ENCODE measurements at regions not wholly inside any gene's neighbourhood (a gene's known extent, or its start where the extent isn't known, plus 50 kb on each side); places are given as distances from the start of the nearest gene placed in this dataset.
"Not testable (repeated sequence)": the region's sequence is repeated elsewhere in the genome, so short reads cannot be mapped to it uniquely, and the experiment has no call there.

DNA sequence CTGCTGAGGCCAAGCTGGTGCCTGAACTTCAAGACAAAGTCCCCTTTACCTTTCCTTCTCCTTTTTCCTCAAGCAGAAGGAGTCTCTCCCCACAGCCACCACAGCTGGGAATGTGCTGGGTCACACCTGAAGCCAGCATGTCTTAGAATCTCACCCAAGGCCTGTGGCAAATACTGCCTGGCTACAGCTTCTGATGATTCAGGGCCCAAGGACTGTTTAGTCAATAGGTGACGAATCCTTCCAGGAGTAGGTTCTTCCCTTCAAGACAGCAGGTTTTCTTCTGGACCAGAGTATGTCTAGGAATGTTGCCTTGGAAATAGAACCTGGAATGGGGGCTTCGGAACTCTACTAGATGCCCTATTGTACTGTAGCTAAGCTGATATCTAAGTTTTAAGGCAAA, 374.6 kb downstream of the KIF20B start:
- no peak for TF ChIP-seq EZH2 (IDR thresholded peaks at IDR 0.05; ENCODE audit: low read length)
- TF ChIP-seq CTCF (optimal IDR thresholded peaks at IDR 0.05 in 1 of 3, IDR thresholded peaks at IDR 0.05 in 1 of 3, conservative IDR thresholded peaks at IDR 0.05 in 1 of 3; ENCODE audit: extremely low read depth in 1 of 3, insufficient read depth in 2 of 3, low read length in 3 of 3): no peak
- Histone ChIP-seq H4K20me1 (ENCODE audit: control insufficient read depth, extremely low read depth, insufficient read depth, low read length) (no peaks in the 10 kb centered on the region), H3K79me2 (ENCODE audit: control insufficient read depth, insufficient read depth, low read length) (no peaks in the 10 kb centered on the region), H3K9me3 (ENCODE audit: control insufficient read depth, low read depth, low read length) (no peaks in the 10 kb centered on the region), H3K36me3 (ENCODE audit: control insufficient read depth in 2 of 2, extremely low read depth in 1 of 2, insufficient read depth in 2 of 2, low read length in 2 of 2) (no peaks in the 10 kb centered on the region), H2AFZ (ENCODE audit: control insufficient read depth, low read length) (no peak overlapping the region), H3K27me3 (ENCODE audit: control insufficient read depth, extremely low read depth, insufficient read depth, low read length) (no peaks in the 10 kb centered on the region), H3K9ac (ENCODE audit: control insufficient read depth, extremely low read depth, insufficient read depth, low read length) (no peak overlapping the region), H3K4me3 (ENCODE audit: control insufficient read depth in 2 of 3, extremely low read depth in 1 of 3, insufficient read depth in 2 of 3, low read depth in 1 of 3, low read length in 3 of 3) (no peak overlapping the region), H3K4me1 (ENCODE audit: control insufficient read depth, extremely low read depth, insufficient read depth, low read length) (no peaks in the 10 kb centered on the region), H3K9me1 (ENCODE audit: control insufficient read depth, extremely low read depth, insufficient read depth, low read length) (peaks cover 2% of the 10 kb centered on the region), H3K27ac (ENCODE audit: control insufficient read depth, insufficient read depth, low read length) (no peak overlapping the region), H3K4me2 (ENCODE audit: control insufficient read depth, extremely low read depth, insufficient read depth, low read depth, low read length) (no peak overlapping the region)
- DNase-seq (ENCODE audit: low read depth, low spot score): peak; percentile 25
- FAIRE-seq: no peak
- dilution Hi-C loops (cut with MboI; ENCODE audit: extremely low pct_ligation_motif_present, low sequenced_read_pairs): no loop called here

- no peaks in the 10 kb centered on the region for H3K36me3 ChIP-seq (ENCODE audit: control insufficient read depth in 2 of 2, extremely low read depth in 1 of 2, insufficient read depth in 2 of 2, low read length in 2 of 2)
- no peaks in the 10 kb centered on the region for H3K9me3 ChIP-seq (ENCODE audit: control insufficient read depth, low read depth, low read length)
- TF ChIP-seq EZH2 (IDR thresholded peaks at IDR 0.05; ENCODE audit: low read length): no peak
- TF ChIP-seq CTCF (optimal IDR thresholded peaks at IDR 0.05 in 1 of 3, IDR thresholded peaks at IDR 0.05 in 1 of 3, conservative IDR thresholded peaks at IDR 0.05 in 1 of 3; ENCODE audit: extremely low read depth in 1 of 3, insufficient read depth in 2 of 3, low read length in 3 of 3): no peak
- no peaks in the 10 kb centered on the region for H3K27me3 ChIP-seq (ENCODE audit: control insufficient read depth, extremely low read depth, insufficient read depth, low read length)
- H4K20me1 ChIP-seq (ENCODE audit: control insufficient read depth, extremely low read depth, insufficient read depth, low read length): no peaks in the 10 kb centered on the region
- H3K27ac ChIP-seq (ENCODE audit: control insufficient read depth, insufficient read depth, low read length): no peak overlapping the region
- FAIRE-seq (no peak), DNase-seq (ENCODE audit: low read depth, low spot score) (no peak)
- H3K4me1 ChIP-seq (ENCODE audit: control insufficient read depth, extremely low read depth, insufficient read depth, low read length): no peaks in the 10 kb centered on the region
- H3K79me2 ChIP-seq (ENCODE audit: control insufficient read depth, insufficient read depth, low read length): no peaks in the 10 kb centered on the region
- H3K9me1 ChIP-seq (ENCODE audit: control insufficient read depth, extremely low read depth, insufficient read depth, low read length): peaks cover 2% of the 10 kb centered on the region
- H3K4me2 ChIP-seq (ENCODE audit: control insufficient read depth, extremely low read depth, insufficient read depth, low read depth, low read length): no peak overlapping the region
- no peak overlapping the region for H3K9ac ChIP-seq (ENCODE audit: control insufficient read depth, extremely low read depth, insufficient read depth, low read length)
- no peak overlapping the region for H3K4me3 ChIP-seq (ENCODE audit: control insufficient read depth in 2 of 3, extremely low read depth in 1 of 3, insufficient read depth in 2 of 3, low read depth in 1 of 3, low read length in 3 of 3)
- dilution Hi-C loops (cut with MboI; ENCODE audit: extremely low pct_ligation_motif_present, low sequenced_read_pairs): no loop called here
- H2AFZ ChIP-seq (ENCODE audit: control insufficient read depth, low read length): no peak overlapping the region
Measured at GRCh38 chr10:90079819-90080218, 378.4 kb downstream of the KIF20B start.

GRCh38 chr10:90086606-90087190, 385.3 kb downstream of the KIF20B start:
- H3K9me3 ChIP-seq (ENCODE audit: control insufficient read depth, low read depth, low read length); H3K27me3 ChIP-seq (ENCODE audit: control insufficient read depth, extremely low read depth, insufficient read depth, low read length); FAIRE-seq; H3K9ac ChIP-seq (ENCODE audit: control insufficient read depth, extremely low read depth, insufficient read depth, low read length); DNase-seq (ENCODE audit: low read depth, low spot score); H3K36me3 ChIP-seq (ENCODE audit: control insufficient read depth in 2 of 2, extremely low read depth in 1 of 2, insufficient read depth in 2 of 2, low read length in 2 of 2); H2AFZ ChIP-seq (ENCODE audit: control insufficient read depth, low read length); H3K79me2 ChIP-seq (ENCODE audit: control insufficient read depth, insufficient read depth, low read length); H3K9me1 ChIP-seq (ENCODE audit: control insufficient read depth, extremely low read depth, insufficient read depth, low read length); H4K20me1 ChIP-seq (ENCODE audit: control insufficient read depth, extremely low read depth, insufficient read depth, low read length); dilution Hi-C loops (cut with MboI; ENCODE audit: extremely low pct_ligation_motif_present, low sequenced_read_pairs); H3K4me3 ChIP-seq (ENCODE audit: control insufficient read depth in 2 of 3, extremely low read depth in 1 of 3, insufficient read depth in 2 of 3, low read depth in 1 of 3, low read length in 3 of 3): not testable (repeated sequence)
- Histone ChIP-seq H3K27ac (ENCODE audit: control insufficient read depth, insufficient read depth, low read length) (peak overlapping the region; percentile 23), H3K4me1 (ENCODE audit: control insufficient read depth, extremely low read depth, insufficient read depth, low read length) (peaks cover 15% of the 10 kb centered on the region), H3K4me2 (ENCODE audit: control insufficient read depth, extremely low read depth, insufficient read depth, low read depth, low read length) (peak overlapping the region; percentile 66)
